GM12873 (cell line): ENCODE measurements at regions not wholly inside any gene's neighbourhood (a gene's known extent, or its start where the extent isn't known, plus 50 kb on each side); places are given as distances from the start of the nearest gene placed in this dataset.

Source experiments
- CTCF ChIP-seq: IDR thresholded peaks from 2 replicates; pipeline ENCODE4 v1.5.1; 2012; ENCODE audit warnings: low read depth, mild to moderate bottlenecking, moderate library complexity, low read length, control low read depth; ENCODE audit not compliant: insufficient read depth; ENCODE audit errors: missing control alignments

DNA sequence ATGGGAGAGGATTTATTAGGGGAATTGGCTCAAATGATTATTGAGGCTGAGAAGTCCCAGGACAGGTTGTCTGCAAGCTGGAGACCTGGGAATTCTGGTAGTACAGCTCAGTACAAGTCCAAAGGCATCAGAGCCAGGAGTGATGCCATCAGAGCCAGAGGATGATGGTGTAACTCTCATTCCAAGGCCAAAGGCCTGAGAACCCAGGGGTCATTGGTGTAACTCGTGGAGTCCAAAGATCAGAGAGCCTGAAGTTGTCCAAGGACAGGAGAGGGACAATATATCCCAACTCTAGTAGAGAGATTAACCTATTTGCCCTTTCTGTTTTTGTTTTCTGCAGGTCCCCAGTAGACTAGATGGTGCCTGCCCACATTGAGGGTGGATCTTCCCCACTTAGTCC lies 134.3 kb downstream of the MAP3K21 start:
- no peak for TF ChIP-seq CTCF

DNA sequence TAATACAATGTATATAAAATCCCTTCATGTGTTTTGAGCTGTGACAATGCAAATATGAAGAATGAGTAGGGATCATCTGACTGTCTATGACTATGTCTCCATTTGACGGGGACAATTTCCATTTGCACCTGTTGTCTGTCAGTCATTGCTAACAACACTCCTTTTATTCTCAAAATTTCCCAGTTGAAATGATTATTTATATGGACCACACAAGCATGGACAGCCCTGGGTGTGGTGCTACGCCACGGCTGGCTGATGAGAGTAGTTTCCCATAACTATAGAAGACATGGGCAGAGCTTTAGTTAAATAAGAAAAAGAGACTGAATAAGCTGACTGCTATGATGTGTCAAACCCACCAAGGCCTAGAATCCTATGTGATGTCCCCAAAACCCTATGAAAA lies 135.8 kb downstream of the MAP3K21 start:
- no peak for TF ChIP-seq CTCF

- no peak for TF ChIP-seq CTCF
Measured at GRCh38 chr1:233465745-233466343, 138.3 kb downstream of the MAP3K21 start.

DNA sequence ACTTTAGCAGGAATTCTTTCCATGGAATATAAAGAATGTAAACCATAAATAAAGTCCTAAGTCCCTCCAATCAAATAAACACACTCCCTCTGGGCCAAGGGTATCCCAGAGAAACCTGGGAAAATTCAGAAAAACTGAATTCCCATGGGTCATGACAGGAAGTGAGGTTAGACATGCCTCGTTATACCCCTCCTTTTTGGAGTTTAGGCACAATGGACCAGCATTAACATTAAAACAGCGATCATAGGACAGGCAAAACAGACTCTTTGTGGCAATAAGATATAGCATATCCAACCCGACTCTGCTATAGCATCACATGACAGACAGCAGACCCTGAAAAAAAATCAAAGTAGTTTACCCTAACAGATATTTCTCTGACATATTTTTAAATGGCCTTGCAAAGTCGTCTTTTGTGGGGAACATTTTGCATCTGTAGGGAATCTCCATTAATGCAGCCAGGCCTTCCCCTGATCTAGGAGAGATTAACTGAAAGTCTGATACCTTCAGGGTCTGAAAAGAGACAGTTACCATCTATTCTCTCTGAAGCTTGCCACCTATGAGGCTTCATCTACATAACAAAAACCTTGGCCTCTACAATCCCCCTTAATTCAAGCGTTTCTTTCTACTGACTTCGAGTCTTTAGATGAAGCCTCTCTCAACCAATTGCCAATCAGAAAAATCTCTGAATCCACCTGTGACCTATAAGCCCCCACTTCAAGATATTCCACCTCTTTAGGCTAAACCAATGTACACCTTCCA lies 143.0 kb upstream of the KCNK1 start:
- TF ChIP-seq CTCF = no peak

GRCh38 chr1:233473549-233474204 lies 140.2 kb upstream of the KCNK1 start:
- no peak for TF ChIP-seq CTCF

DNA sequence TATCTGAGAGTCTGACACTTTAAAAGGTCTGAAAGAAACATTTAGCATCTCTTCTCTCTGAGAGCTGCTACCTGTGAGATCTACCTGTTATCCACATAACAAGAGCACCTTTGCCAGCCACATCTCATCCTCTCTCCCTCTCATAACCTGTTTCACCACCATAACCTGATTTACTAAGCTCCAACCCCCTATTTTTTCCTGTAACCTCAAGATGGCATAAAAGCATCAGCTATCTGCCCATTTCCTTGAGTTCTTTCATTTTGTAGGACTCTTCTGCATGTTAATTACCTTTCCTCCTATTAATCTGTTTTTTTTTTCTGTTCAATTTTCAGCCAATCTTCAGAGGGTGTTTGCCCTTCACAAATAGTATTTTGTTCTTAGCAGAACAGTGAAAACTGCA lies 136.5 kb upstream of the KCNK1 start:
- TF ChIP-seq CTCF = no peak

GRCh38 chr1:233478611-233479010 lies 135.3 kb upstream of the KCNK1 start:
- TF ChIP-seq CTCF = no peak
